B cell (primary cell): ENCODE measurements at regions not wholly inside any gene's neighbourhood (a gene's known extent, or its start where the extent isn't known, plus 50 kb on each side); places are given as distances from the start of the nearest gene placed in this dataset.

Experiments
- ATAC-seq: fragments of 200-7000 bp; cut with Tn5 transposase; one replicate; pipeline ENCODE4 v1.10.0; 2021; ENCODE audit warnings: low read depth, mild to moderate bottlenecking, moderate number of reproducible peaks, moderate library complexity
- CTCF ChIA-PET: fragments of 350-600 bp; sonication (Branson Sonifier 250); formaldehyde crosslinking; loops from one replicate; lab custom pipeline; 2021; ENCODE audit warnings: antibody characterized with exemption, inconsistent platforms; lab: Charles Lee
- POLR2A ChIA-PET: fragments of 350-600 bp; sonication (Branson Sonifier 250); formaldehyde crosslinking; loops from one replicate; lab custom pipeline; 2021; ENCODE audit warnings: antibody characterized with exemption; lab: Charles Lee
- DNase-seq: peaks from one replicate; pipeline ENCODE4 v3.0.0; 2013
- H2AFZ ChIP-seq: 2 replicates; pipeline ENCODE4 v1.6.1; 2012; ENCODE audit warnings: mild to moderate bottlenecking, low read depth, low read length; ENCODE audit not compliant: insufficient read depth, poor library complexity, severe bottlenecking
- H3K27ac ChIP-seq, 2 donors: 1 replicate in 1 of 2; 2 replicates in 1 of 2; pipeline ENCODE4 v1.5.1; 2012 to 2013; ENCODE audit warnings: low read length in 2 of 2, mild to moderate bottlenecking in 2 of 2, moderate library complexity in 1 of 2
- H3K27me3 ChIP-seq, 4 experiments: fragments of 200-600 bp in 1 of 4; sonication (generic) in 1 of 4; replicated peaks in 1 of 4; 1 replicate in 2 of 4; 2 replicates in 2 of 4; pipeline versions ENCODE4 v1.6.1 to v1.7.0; 2013 to 2016; ENCODE audit warnings: low read length in 3 of 4, mild to moderate bottlenecking in 2 of 4, mixed read lengths in 1 of 4, moderate library complexity in 1 of 4; ENCODE audit not compliant: insufficient read depth in 4 of 4, control insufficient read depth in 3 of 4; ENCODE audit errors: control extremely low read depth in 1 of 4
- H3K36me3 ChIP-seq, 2 experiments: replicated peaks in 1 of 2; 1 replicate in 1 of 2; 2 replicates in 1 of 2; pipeline versions ENCODE4 v1.6.1 to v1.7.1; 2013; ENCODE audit warnings: low read length in 1 of 2; ENCODE audit not compliant: insufficient read depth in 2 of 2, control insufficient read depth in 1 of 2; ENCODE audit errors: control extremely low read depth in 1 of 2, extremely low read depth in 1 of 2
- H3K4me1 ChIP-seq, 2 donors: fragments of 200-600 bp in 1 of 2; sonication (generic) in 1 of 2; 1 replicate in 1 of 2; 2 replicates in 1 of 2; pipeline versions ENCODE4 v1.5.1 to v1.6.1; 2013 to 2017; ENCODE audit warnings: low read length in 2 of 2; ENCODE audit not compliant: control insufficient read depth in 2 of 2, insufficient read depth in 2 of 2
- H3K4me2 ChIP-seq: replicated peaks from 2 replicates; pipeline ENCODE3; 2012; ENCODE audit warnings: mild to moderate bottlenecking, low read depth, low read length; ENCODE audit not compliant: poor library complexity, severe bottlenecking
- H3K4me3 ChIP-seq, 5 experiments: fragments of 200-600 bp in 1 of 5; sonication (generic) in 1 of 5; 1 replicate in 3 of 5; 2 replicates in 2 of 5; pipeline versions ENCODE4 v1.5.1 to v1.7.0; 2011 to 2016; ENCODE audit warnings: low read length in 4 of 5, mild to moderate bottlenecking in 4 of 5, low read depth in 2 of 5, control low read depth in 1 of 5, moderate library complexity in 1 of 5; ENCODE audit not compliant: insufficient read depth in 1 of 5; ENCODE audit errors: control extremely low read depth in 1 of 5, extremely low read depth in 1 of 5
- H3K79me2 ChIP-seq: fragments of 200-600 bp; sonication (generic); one replicate; pipeline ENCODE4 v1.6.0; 2016; ENCODE audit warnings: low read length; ENCODE audit not compliant: control insufficient read depth, insufficient read depth
- H3K9ac ChIP-seq: fragments of 200-600 bp; sonication (generic); 2 replicates; pipeline ENCODE4 v1.6.1; 2017; ENCODE audit warnings: mild to moderate bottlenecking, low read length, moderate library complexity
- H3K9me3 ChIP-seq, 3 donors: one replicate each; pipeline versions ENCODE4 v1.6.1 to v1.7.1; 2013; ENCODE audit warnings: low read length in 2 of 3; ENCODE audit not compliant: control insufficient read depth in 2 of 3, insufficient read depth in 1 of 3; ENCODE audit errors: control extremely low read depth in 1 of 3
- H4K20me1 ChIP-seq: 2 replicates; pipeline ENCODE4 v1.6.0; 2012; ENCODE audit warnings: mild to moderate bottlenecking, low read length; ENCODE audit not compliant: insufficient read depth, control insufficient read depth, poor library complexity, severe bottlenecking
- H3K27ac Mint-ChIP-seq: one replicate; pipeline ENCODE4 v1.8.0; 2021; ENCODE audit warnings: mixed read lengths
- H3K27me3 Mint-ChIP-seq: one replicate; pipeline ENCODE4 v1.8.0; 2021; ENCODE audit warnings: mixed read lengths
- H3K4me1 Mint-ChIP-seq: one replicate; pipeline ENCODE4 v1.8.0; 2021; ENCODE audit warnings: mixed read lengths
- H3K4me3 Mint-ChIP-seq: one replicate; pipeline ENCODE4 v1.8.0; 2021; ENCODE audit warnings: mixed read lengths
- H3K9me3 Mint-ChIP-seq: one replicate; pipeline ENCODE4 v1.8.0; 2022; ENCODE audit warnings: mixed read lengths; ENCODE audit not compliant: insufficient read depth
- EZH2 ChIP-seq: IDR thresholded peaks from 2 replicates; pipeline ENCODE4 v1.6.1; 2012; ENCODE audit warnings: borderline replicate concordance, low read depth, mild to moderate bottlenecking, moderate library complexity, low read length; ENCODE audit not compliant: insufficient read depth, poor library complexity, severe bottlenecking
- WGBS: methylation state at CpG from one replicate; pipeline ENCODE4 v1.1.5; 2013; ENCODE audit warnings: missing lambda C conversion rate; ENCODE audit not compliant: insufficient coverage; 5-methylcytosine and 5-hydroxymethylcytosine counted together
- intact Hi-C: fragments of 100-400 bp; cut with micrococcal nuclease; formaldehyde crosslinking; loops from one replicate; pipeline ENCODE4 v1.10.0; 2022
- TF ChIP-seq, protein P1 (sequence below): fragments of 200-600 bp; IDR thresholded peaks from one replicate; pipeline ENCODE4 v1.8.0; 2022; ENCODE audit warnings: antibody characterized with exemption, mild to moderate bottlenecking

DNA sequence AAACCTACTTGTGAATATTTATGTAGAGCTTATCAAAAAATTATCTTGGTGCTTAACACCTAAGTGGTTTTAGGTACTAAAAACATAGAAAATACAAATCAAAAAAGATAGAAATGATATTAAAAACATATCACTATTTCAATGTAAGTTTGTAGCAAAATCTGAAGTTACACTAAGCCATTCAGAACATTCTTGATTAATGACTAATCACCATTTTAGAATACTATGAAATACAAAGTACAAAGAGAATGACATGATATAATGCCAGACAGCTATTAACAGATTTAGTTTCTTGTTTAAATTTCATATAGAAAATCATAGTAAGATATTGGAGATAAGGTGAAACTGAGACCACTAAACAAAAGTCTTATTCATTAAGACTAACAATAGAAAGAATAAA, 169.7 kb upstream of the AGTR1 start:
- Histone ChIP-seq H4K20me1 (no peaks in the 10 kb centered on the region), H3K9ac (no peak overlapping the region), H3K9me3 (peaks cover 0 to 2% (median 0%) of the 10 kb centered on the region in 3 donors), H3K27ac (no peak overlapping the region), H3K27me3 (no peaks in the 10 kb centered on the region), H2AFZ (no peak overlapping the region), H3K4me3 (no peak overlapping the region), H3K79me2 (no peaks in the 10 kb centered on the region), H3K4me2 (no peak overlapping the region), H3K36me3 (no peaks in the 10 kb centered on the region), H3K4me1 (no peaks in the 10 kb centered on the region)
- no peak for TF ChIP-seq EZH2
- TF ChIP-seq, protein P1, sequence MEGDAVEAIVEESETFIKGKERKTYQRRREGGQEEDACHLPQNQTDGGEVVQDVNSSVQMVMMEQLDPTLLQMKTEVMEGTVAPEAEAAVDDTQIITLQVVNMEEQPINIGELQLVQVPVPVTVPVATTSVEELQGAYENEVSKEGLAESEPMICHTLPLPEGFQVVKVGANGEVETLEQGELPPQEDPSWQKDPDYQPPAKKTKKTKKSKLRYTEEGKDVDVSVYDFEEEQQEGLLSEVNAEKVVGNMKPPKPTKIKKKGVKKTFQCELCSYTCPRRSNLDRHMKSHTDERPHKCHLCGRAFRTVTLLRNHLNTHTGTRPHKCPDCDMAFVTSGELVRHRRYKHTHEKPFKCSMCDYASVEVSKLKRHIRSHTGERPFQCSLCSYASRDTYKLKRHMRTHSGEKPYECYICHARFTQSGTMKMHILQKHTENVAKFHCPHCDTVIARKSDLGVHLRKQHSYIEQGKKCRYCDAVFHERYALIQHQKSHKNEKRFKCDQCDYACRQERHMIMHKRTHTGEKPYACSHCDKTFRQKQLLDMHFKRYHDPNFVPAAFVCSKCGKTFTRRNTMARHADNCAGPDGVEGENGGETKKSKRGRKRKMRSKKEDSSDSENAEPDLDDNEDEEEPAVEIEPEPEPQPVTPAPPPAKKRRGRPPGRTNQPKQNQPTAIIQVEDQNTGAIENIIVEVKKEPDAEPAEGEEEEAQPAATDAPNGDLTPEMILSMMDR = no peak
- Mint-ChIP-seq H3K9me3 (peaks cover 4% of the 10 kb centered on the region), H3K27me3 (no peaks in the 10 kb centered on the region), H3K4me1 (no peaks in the 10 kb centered on the region), H3K4me3 (no peak overlapping the region), H3K27ac (no peak overlapping the region)
- ChIA-PET CTCF (no interaction called here), POLR2A (no interaction called here)
- DNase-seq = no peak
- no peak for ATAC-seq
- intact Hi-C loops = no loop called here

DNA sequence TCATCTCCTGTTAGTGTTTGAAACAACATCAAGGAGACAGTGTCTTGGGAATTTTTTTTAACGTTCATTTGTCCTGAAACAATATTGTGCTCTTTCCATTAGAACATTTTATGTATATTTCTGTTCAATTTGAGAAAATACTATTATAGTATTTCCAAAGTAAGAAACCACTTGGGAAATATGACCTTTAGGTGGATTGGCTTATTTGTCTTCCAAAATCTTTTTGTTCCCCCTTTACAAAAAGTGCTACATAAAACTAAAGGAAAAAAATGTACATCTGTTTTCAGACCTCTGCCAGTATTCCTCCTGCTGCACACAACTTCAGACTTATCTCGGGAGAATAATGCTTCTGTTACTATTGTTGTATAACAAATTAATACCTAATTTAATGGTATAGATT, 165.9 kb upstream of the AGTR1 start:
- no peaks in the 10 kb centered on the region for H3K79me2 ChIP-seq
- H3K9ac ChIP-seq = no peak overlapping the region
- Mint-ChIP-seq H3K4me1 (no peaks in the 10 kb centered on the region), H3K27ac (no peak overlapping the region), H3K4me3 (no peak overlapping the region), H3K9me3 (peaks cover 8% of the 10 kb centered on the region), H3K27me3 (no peaks in the 10 kb centered on the region)
- ATAC-seq (no peak), DNase-seq (no peak)
- no peaks in the 10 kb centered on the region for H4K20me1 ChIP-seq
- POLR2A ChIA-PET = no interaction called here
- no peaks in the 10 kb centered on the region for H3K27me3 ChIP-seq
- CTCF ChIA-PET = no interaction called here
- no peak for TF ChIP-seq EZH2
- TF ChIP-seq, protein P1 = no peak
- no peak overlapping the region for H2AFZ ChIP-seq
- H3K4me2 ChIP-seq = no peak overlapping the region
- H3K9me3 ChIP-seq = no peaks in the 10 kb centered on the region
- H3K36me3 ChIP-seq = no peaks in the 10 kb centered on the region
- WGBS = no CpG with 5 or more reads among the region's 2 CpGs
- intact Hi-C loops = no loop called here
- H3K4me1 ChIP-seq = no peaks in the 10 kb centered on the region
- no peak overlapping the region for H3K27ac ChIP-seq
- no peak overlapping the region for H3K4me3 ChIP-seq
